H9 (cell line): ENCODE measurements at regions not wholly inside any gene's neighbourhood (a gene's known extent, or its start where the extent isn't known, plus 50 kb on each side); places are given as distances from the start of the nearest gene placed in this dataset.

ENCODE experiments used
- DNase-seq: peaks from one replicate; pipeline ENCODE4 v3.0.0-alpha.2; 2017
- H2AFZ ChIP-seq: one replicate; pipeline ENCODE4 v1.6.1; 2013; ENCODE audit warnings: mild to moderate bottlenecking, low read length, control low read depth, moderate library complexity
- H2AK5ac ChIP-seq: 2 replicates; pipeline ENCODE4 v1.6.1; 2013; ENCODE audit warnings: low read length, control low read depth, mixed read lengths; ENCODE audit not compliant: insufficient read length
- H2BK120ac ChIP-seq: one replicate; pipeline ENCODE4 v1.6.1; 2013; ENCODE audit warnings: low read depth, mild to moderate bottlenecking, low read length, control low read depth, inconsistent platforms; ENCODE audit not compliant: poor library complexity, severe bottlenecking
- H2BK12ac ChIP-seq: 2 replicates; pipeline ENCODE4 v1.6.1; 2013; ENCODE audit warnings: low read length, control low read depth, mixed read lengths, low read depth; ENCODE audit not compliant: insufficient read length
- H2BK15ac ChIP-seq: 2 replicates; pipeline ENCODE4 v1.6.1; 2013; ENCODE audit warnings: low read depth, low read length, control low read depth
- H2BK20ac ChIP-seq: one replicate; pipeline ENCODE4 v1.6.1; 2013; ENCODE audit warnings: low read depth, mild to moderate bottlenecking, low read length, control low read depth, inconsistent platforms; ENCODE audit not compliant: poor library complexity, severe bottlenecking
- H2BK5ac ChIP-seq: 2 replicates; pipeline ENCODE4 v1.6.1; 2013; ENCODE audit warnings: low read length, control low read depth, mixed read lengths; ENCODE audit not compliant: insufficient read length
- H3K14ac ChIP-seq: 2 replicates; pipeline ENCODE4 v1.6.1; 2013; ENCODE audit warnings: low read length, control low read depth; ENCODE audit not compliant: insufficient read depth
- H3K18ac ChIP-seq: 2 replicates; pipeline ENCODE4 v1.6.1; 2013; ENCODE audit warnings: low read depth, mild to moderate bottlenecking, mixed read lengths, low read length, control low read depth; ENCODE audit not compliant: insufficient read length
- H3K23ac ChIP-seq: 2 replicates; pipeline ENCODE4 v1.6.1; 2013; ENCODE audit warnings: low read length, control low read depth, mixed read lengths, low read depth; ENCODE audit not compliant: insufficient read length
- H3K23me2 ChIP-seq: 2 replicates; pipeline ENCODE4 v1.6.1; 2013; ENCODE audit warnings: low read depth, mild to moderate bottlenecking, mixed read lengths, low read length, control low read depth; ENCODE audit not compliant: insufficient read length, poor library complexity, severe bottlenecking
- H3K27ac ChIP-seq: 2 replicates; pipeline ENCODE4 v1.5.1; 2013; ENCODE audit warnings: low read length, control low read depth, mixed read lengths, low read depth; ENCODE audit not compliant: insufficient read length
- H3K27me3 ChIP-seq: 2 replicates; pipeline ENCODE4 v1.6.1; 2013; ENCODE audit warnings: low read length, control low read depth, inconsistent platforms; ENCODE audit not compliant: insufficient read depth
- H3K4ac ChIP-seq: 2 replicates; pipeline ENCODE4 v1.6.1; 2013; ENCODE audit warnings: low read depth, mild to moderate bottlenecking, control low read depth, inconsistent platforms, low read length, moderate library complexity
- H3K4me1 ChIP-seq: 2 replicates; pipeline ENCODE4 v1.6.1; 2013; ENCODE audit warnings: low read length, control low read depth, inconsistent platforms; ENCODE audit not compliant: insufficient read depth
- H3K4me2 ChIP-seq: 2 replicates; pipeline ENCODE4 v1.6.1; 2013; ENCODE audit warnings: low read length, control low read depth, mixed read lengths; ENCODE audit not compliant: insufficient read length, insufficient read depth
- H3K56ac ChIP-seq: 2 replicates; pipeline ENCODE4 v1.6.1; 2013; ENCODE audit warnings: low read depth, mild to moderate bottlenecking, mixed read lengths, low read length, control low read depth; ENCODE audit not compliant: insufficient read length
- H3K79me1 ChIP-seq: 2 replicates; pipeline ENCODE4 v1.6.1; 2013; ENCODE audit warnings: low read depth, mild to moderate bottlenecking, moderate library complexity, low read length, control low read depth, inconsistent platforms; ENCODE audit not compliant: insufficient read depth, poor library complexity, severe bottlenecking
- H3K79me2 ChIP-seq: 2 replicates; pipeline ENCODE4 v1.6.1; 2013; ENCODE audit warnings: low read length, control low read depth, inconsistent platforms; ENCODE audit not compliant: insufficient read depth
- H3K9ac ChIP-seq: 2 replicates; pipeline ENCODE4 v1.6.1; 2013; ENCODE audit warnings: low read length, control low read depth, mixed read lengths; ENCODE audit not compliant: insufficient read length; ENCODE audit errors: extremely low read depth
- H3K9me3 ChIP-seq: one replicate; pipeline ENCODE4 v1.6.1; 2013; ENCODE audit warnings: low read depth, low read length, inconsistent platforms; ENCODE audit not compliant: control insufficient read depth
- H3T11ph ChIP-seq: one replicate; pipeline ENCODE4 v1.6.1; 2013; ENCODE audit warnings: mild to moderate bottlenecking, low read length, control low read depth, inconsistent platforms
- H4K20me1 ChIP-seq: one replicate; pipeline ENCODE4 v1.6.1; 2013; ENCODE audit not compliant: control insufficient read depth, insufficient read length, insufficient read depth
- H4K5ac ChIP-seq: 2 replicates; pipeline ENCODE4 v1.6.1; 2013; ENCODE audit warnings: low read depth, mild to moderate bottlenecking, mixed read lengths, low read length, control low read depth; ENCODE audit not compliant: insufficient read length
- H4K8ac ChIP-seq: replicated peaks from 2 replicates; pipeline ENCODE4 v1.6.1; 2013; ENCODE audit warnings: low read length, control low read depth, mixed read lengths, low read depth; ENCODE audit not compliant: insufficient read length
- H4K91ac ChIP-seq: 2 replicates; pipeline ENCODE4 v1.6.1; 2013; ENCODE audit warnings: low read depth, mild to moderate bottlenecking, moderate library complexity, mixed read lengths, low read length, control low read depth; ENCODE audit not compliant: insufficient read length
- H3K27ac Mint-ChIP-seq, 3 experiments: 2 replicates in 2 of 3; 3 replicates in 1 of 3; pipeline ENCODE4 v1.8.0; 2020 to 2021; ENCODE audit warnings: mixed read lengths in 3 of 3, mild to moderate bottlenecking in 1 of 3, moderate library complexity in 1 of 3
- H3K27me3 Mint-ChIP-seq: 2 replicates; pipeline ENCODE4 v1.8.0; 2021; ENCODE audit warnings: low read depth, mild to moderate bottlenecking, moderate library complexity, mixed read lengths
- H3K36me3 Mint-ChIP-seq, 3 experiments: 2 replicates in 2 of 3; 3 replicates in 1 of 3; pipeline ENCODE4 v1.8.0; 2020 to 2021; ENCODE audit warnings: low read depth in 3 of 3, mixed read lengths in 3 of 3; ENCODE audit not compliant: insufficient read depth in 1 of 3
- H3K4me1 Mint-ChIP-seq, 2 experiments: 2 replicates each; pipeline ENCODE4 v1.8.0; 2020; ENCODE audit warnings: mixed read lengths in 2 of 2
- H3K4me3 Mint-ChIP-seq, 2 experiments: 2 replicates in 1 of 2; 3 replicates in 1 of 2; pipeline ENCODE4 v1.8.0; 2020 to 2021; ENCODE audit warnings: mild to moderate bottlenecking in 2 of 2, mixed read lengths in 2 of 2, moderate library complexity in 1 of 2
- H3K9me3 Mint-ChIP-seq, 2 experiments: 2 replicates in 1 of 2; 3 replicates in 1 of 2; pipeline ENCODE4 v1.8.0; 2020; ENCODE audit warnings: mild to moderate bottlenecking in 2 of 2, mixed read lengths in 2 of 2, moderate library complexity in 1 of 2
- WGBS: extraction: QIAGEN DNeasy Blood & Tissue Kit; methylation state at CpG from one replicate; pipeline ENCODE4 v1.1.7; 2013; ENCODE audit warnings: missing lambda C conversion rate, low lambda C conversion rate, mixed read lengths; ENCODE audit not compliant: insufficient read length; ENCODE audit errors: extremely low coverage; 5-methylcytosine and 5-hydroxymethylcytosine counted together
- TF ChIP-seq, protein P1 (sequence below): fragments of 200-600 bp; sonication (generic); conservative IDR thresholded peaks from 3 replicates; pipeline ENCODE4 v1.8.0; 2021; ENCODE audit warnings: antibody characterized with exemption, mild to moderate bottlenecking

DNA sequence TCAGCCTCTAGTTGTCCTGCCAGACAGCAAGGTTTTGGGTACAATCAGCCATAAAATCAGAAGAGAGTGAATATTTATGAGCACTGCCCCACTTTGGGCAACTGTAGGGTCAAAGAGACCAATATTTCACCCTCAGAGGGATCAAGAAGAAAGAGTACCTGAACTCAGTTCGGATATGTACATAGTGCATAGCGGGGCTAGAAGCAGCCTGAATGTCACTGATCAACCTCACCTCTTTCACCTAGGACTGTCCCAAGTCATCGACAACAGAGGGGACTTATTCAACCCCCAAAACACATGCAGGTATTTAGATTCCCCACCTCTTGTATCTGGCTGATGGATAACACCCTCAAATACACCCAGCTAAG is 446.9 kb downstream of the COG6 start:
- no peak overlapping the region for H2AK5ac ChIP-seq
- H3K36me3 Mint-ChIP-seq: peaks cover 3 to 13% (median 7%) of the 10 kb centered on the region in 3 experiments; a peak in 6 of 7 replicates
- H3K27ac Mint-ChIP-seq: peak overlapping the region in 1 of 3 experiments; percentile 30; a peak in 1 of 7 replicates
- no peak overlapping the region for H3K9ac ChIP-seq
- no peak overlapping the region for H3K14ac ChIP-seq
- H3K9me3 ChIP-seq: peaks cover 5% of the 10 kb centered on the region
- no peaks in the 10 kb centered on the region for H3K79me1 ChIP-seq
- H2BK12ac ChIP-seq: no peak overlapping the region
- no peaks in the 10 kb centered on the region for H3K79me2 ChIP-seq
- H3K27me3 Mint-ChIP-seq: no peaks in the 10 kb centered on the region; the same call in 1 of the 2 replicates
- no peak overlapping the region for H3T11ph ChIP-seq
- TF ChIP-seq, protein P1, sequence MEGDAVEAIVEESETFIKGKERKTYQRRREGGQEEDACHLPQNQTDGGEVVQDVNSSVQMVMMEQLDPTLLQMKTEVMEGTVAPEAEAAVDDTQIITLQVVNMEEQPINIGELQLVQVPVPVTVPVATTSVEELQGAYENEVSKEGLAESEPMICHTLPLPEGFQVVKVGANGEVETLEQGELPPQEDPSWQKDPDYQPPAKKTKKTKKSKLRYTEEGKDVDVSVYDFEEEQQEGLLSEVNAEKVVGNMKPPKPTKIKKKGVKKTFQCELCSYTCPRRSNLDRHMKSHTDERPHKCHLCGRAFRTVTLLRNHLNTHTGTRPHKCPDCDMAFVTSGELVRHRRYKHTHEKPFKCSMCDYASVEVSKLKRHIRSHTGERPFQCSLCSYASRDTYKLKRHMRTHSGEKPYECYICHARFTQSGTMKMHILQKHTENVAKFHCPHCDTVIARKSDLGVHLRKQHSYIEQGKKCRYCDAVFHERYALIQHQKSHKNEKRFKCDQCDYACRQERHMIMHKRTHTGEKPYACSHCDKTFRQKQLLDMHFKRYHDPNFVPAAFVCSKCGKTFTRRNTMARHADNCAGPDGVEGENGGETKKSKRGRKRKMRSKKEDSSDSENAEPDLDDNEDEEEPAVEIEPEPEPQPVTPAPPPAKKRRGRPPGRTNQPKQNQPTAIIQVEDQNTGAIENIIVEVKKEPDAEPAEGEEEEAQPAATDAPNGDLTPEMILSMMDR: no peak
- no peak overlapping the region for H4K8ac ChIP-seq
- no peak overlapping the region for H2AFZ ChIP-seq
- no peak overlapping the region for H4K5ac ChIP-seq
- H2BK120ac ChIP-seq: no peak overlapping the region
- no peaks in the 10 kb centered on the region for H3K4me1 ChIP-seq
- no peak overlapping the region for H3K4me2 ChIP-seq
- no peak overlapping the region for H4K91ac ChIP-seq
- H3K9me3 Mint-ChIP-seq: peaks cover 12 to 17% of the 10 kb centered on the region in 2 experiments; a peak in 4 of 5 replicates
- peaks cover 4 to 5% of the 10 kb centered on the region in 2 experiments for H3K4me1 Mint-ChIP-seq
- no peak overlapping the region for H3K4me3 Mint-ChIP-seq
- no peak overlapping the region for H2BK20ac ChIP-seq
- no peak overlapping the region for H3K4ac ChIP-seq
- H2BK5ac ChIP-seq: no peak overlapping the region
- DNase-seq: no peak
- H3K56ac ChIP-seq: no peak overlapping the region
- no peak overlapping the region for H3K23ac ChIP-seq
- no peak overlapping the region for H3K18ac ChIP-seq
- H3K27ac ChIP-seq: no peak overlapping the region
- no peak overlapping the region for H2BK15ac ChIP-seq
- H4K20me1 ChIP-seq: no peaks in the 10 kb centered on the region
- no CpG with 5 or more reads among the region's 3 CpGs for WGBS
- no peaks in the 10 kb centered on the region for H3K27me3 ChIP-seq
- H3K23me2 ChIP-seq: no peaks in the 10 kb centered on the region
